PC-9 (cell line): ENCODE measurements at regions not wholly inside any gene's neighbourhood (a gene's known extent, or its start where the extent isn't known, plus 50 kb on each side); places are given as distances from the start of the nearest gene placed in this dataset.
A peak's percentile ranks its signal among the peaks of the same experiment; 100 is the strongest.

Experiments
- BruUV-seq: library from RNA; stranded (reverse); fragments of 400-500 nt; replicated peaks from 2 replicates; lab custom pipeline; 2021; lab: Mats Ljungman, UMichigan
- CTCF ChIA-PET: fragments of 300-600 bp; sonication (Branson Sonifier 250); formaldehyde crosslinking; loops from one replicate; lab custom pipeline; 2022; ENCODE audit warnings: antibody characterized with exemption; lab: Charles Lee
- POLR2A ChIA-PET: fragments of 300-600 bp; sonication (Branson Sonifier 250); formaldehyde crosslinking; loops from one replicate; lab custom pipeline; 2022; ENCODE audit warnings: antibody characterized with exemption; ENCODE audit not compliant: unreplicated experiment; lab: Charles Lee
- DNase-seq, 2 experiments: peaks; one replicate each; pipeline versions ENCODE4 v3.0.0 to v3.0.0-alpha.2; 2015 to 2022; ENCODE audit warnings: mixed read lengths in 1 of 2
- H2AFZ ChIP-seq: fragments of 200-600 bp; sonication (generic); 2 replicates; pipeline ENCODE4 v1.8.1; 2017; ENCODE audit warnings: antibody characterized with exemption
- H3F3A ChIP-seq: fragments of 200-600 bp; sonication (generic); 2 replicates; pipeline ENCODE4 v1.8.1; 2017; ENCODE audit warnings: antibody characterized with exemption, mild to moderate bottlenecking, low read depth; ENCODE audit not compliant: insufficient read depth
- H3K27ac ChIP-seq: fragments of 200-600 bp; sonication (generic); 2 replicates; pipeline ENCODE4 v1.6.1; 2016; ENCODE audit warnings: mixed run types
- H3K27me3 ChIP-seq: fragments of 200-600 bp; sonication (generic); 2 replicates; pipeline ENCODE4 v1.6.1; 2016; ENCODE audit warnings: low read depth, mixed run types; ENCODE audit not compliant: insufficient read depth
- H3K36me3 ChIP-seq: fragments of 200-600 bp; sonication (generic); 2 replicates; pipeline ENCODE4 v1.6.1; 2016; ENCODE audit warnings: low read depth, mixed run types
- H3K4me1 ChIP-seq: fragments of 200-600 bp; sonication (generic); replicated peaks from 2 replicates; pipeline ENCODE4 v1.6.1; 2016; ENCODE audit warnings: mixed run types; ENCODE audit not compliant: insufficient read depth
- H3K4me2 ChIP-seq: fragments of 200-600 bp; sonication (generic); 2 replicates; pipeline ENCODE4 v1.6.1; 2017; ENCODE audit warnings: mixed run types
- H3K4me3 ChIP-seq: fragments of 200-600 bp; sonication (generic); 2 replicates; pipeline ENCODE4 v1.6.1; 2016; ENCODE audit warnings: mixed run types
- H3K79me2 ChIP-seq: fragments of 200-600 bp; sonication (generic); 2 replicates; pipeline ENCODE4 v1.6.1; 2017; ENCODE audit warnings: low read depth, mixed run types
- H3K9me2 ChIP-seq: fragments of 200-600 bp; sonication (generic); 2 replicates; pipeline ENCODE4 v1.8.1; 2017; ENCODE audit warnings: mild to moderate bottlenecking; ENCODE audit not compliant: insufficient read depth
- H3K9me3 ChIP-seq: fragments of 200-600 bp; sonication (generic); 2 replicates; pipeline ENCODE4 v1.8.1; 2016; ENCODE audit warnings: low read depth; ENCODE audit not compliant: insufficient read depth
- H4K20me1 ChIP-seq: fragments of 200-600 bp; sonication (generic); 2 replicates; pipeline ENCODE4 v1.8.1; 2017; ENCODE audit not compliant: insufficient read depth
- EZH2 ChIP-seq: fragments of 200-600 bp; sonication (generic); IDR thresholded peaks from 2 replicates; pipeline ENCODE4 v1.8.0; 2017; ENCODE audit warnings: antibody characterized with exemption, low read depth
- intact Hi-C: fragments of 100-400 bp; cut with micrococcal nuclease; formaldehyde crosslinking; loops from one replicate; pipeline ENCODE4 v1.10.0; 2022; ENCODE audit not compliant: unreplicated experiment
- TF ChIP-seq, protein P1 (sequence below): fragments of 200-600 bp; sonication (generic); conservative IDR thresholded peaks from 2 replicates; pipeline ENCODE4 v1.6.1; 2017; ENCODE audit warnings: mixed run types, antibody characterized with exemption, mild to moderate bottlenecking, moderate library complexity

DNA sequence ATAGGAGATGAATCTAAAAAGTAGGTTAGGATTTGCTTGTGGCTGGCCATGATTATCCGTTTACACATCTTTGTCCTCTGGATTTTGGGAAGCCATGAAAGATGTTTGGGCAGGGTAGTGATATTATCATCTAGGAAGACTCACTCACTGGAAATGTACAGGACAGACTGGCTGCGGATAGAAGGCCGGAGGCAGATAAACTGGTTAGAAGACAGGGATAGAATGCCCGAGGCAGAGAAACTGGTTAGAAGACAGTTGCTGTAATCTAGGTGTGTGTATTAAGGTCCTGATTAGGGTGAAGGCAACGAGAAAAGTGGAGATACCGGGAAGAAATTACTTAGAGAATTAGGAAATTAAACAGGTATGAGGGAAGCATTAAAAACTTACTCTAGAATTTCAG lies 68.8 kb downstream of the SPRY1 start:
- peaks cover 22% of the 10 kb centered on the region for H3K4me1 ChIP-seq
- H3K79me2 ChIP-seq: no peaks in the 10 kb centered on the region
- BruUV-seq: no TSS peak
- no peaks in the 10 kb centered on the region for H4K20me1 ChIP-seq
- CTCF ChIA-PET: no interaction called here
- peaks cover 12% of the 10 kb centered on the region; the same call in 1 of the 2 replicates for H3F3A ChIP-seq
- H3K27me3 ChIP-seq: no peaks in the 10 kb centered on the region
- intact Hi-C loops: no loop called here
- H3K4me2 ChIP-seq: no peak overlapping the region
- no peak for DNase-seq
- no peak overlapping the region for H3K4me3 ChIP-seq
- POLR2A ChIA-PET: no interaction called here
- no peak overlapping the region for H3K27ac ChIP-seq
- H3K9me2 ChIP-seq: no peaks in the 10 kb centered on the region
- H2AFZ ChIP-seq: no peak overlapping the region
- H3K36me3 ChIP-seq: no peaks in the 10 kb centered on the region
- H3K9me3 ChIP-seq: no peaks in the 10 kb centered on the region
- no peak for TF ChIP-seq EZH2
- TF ChIP-seq, protein P1, sequence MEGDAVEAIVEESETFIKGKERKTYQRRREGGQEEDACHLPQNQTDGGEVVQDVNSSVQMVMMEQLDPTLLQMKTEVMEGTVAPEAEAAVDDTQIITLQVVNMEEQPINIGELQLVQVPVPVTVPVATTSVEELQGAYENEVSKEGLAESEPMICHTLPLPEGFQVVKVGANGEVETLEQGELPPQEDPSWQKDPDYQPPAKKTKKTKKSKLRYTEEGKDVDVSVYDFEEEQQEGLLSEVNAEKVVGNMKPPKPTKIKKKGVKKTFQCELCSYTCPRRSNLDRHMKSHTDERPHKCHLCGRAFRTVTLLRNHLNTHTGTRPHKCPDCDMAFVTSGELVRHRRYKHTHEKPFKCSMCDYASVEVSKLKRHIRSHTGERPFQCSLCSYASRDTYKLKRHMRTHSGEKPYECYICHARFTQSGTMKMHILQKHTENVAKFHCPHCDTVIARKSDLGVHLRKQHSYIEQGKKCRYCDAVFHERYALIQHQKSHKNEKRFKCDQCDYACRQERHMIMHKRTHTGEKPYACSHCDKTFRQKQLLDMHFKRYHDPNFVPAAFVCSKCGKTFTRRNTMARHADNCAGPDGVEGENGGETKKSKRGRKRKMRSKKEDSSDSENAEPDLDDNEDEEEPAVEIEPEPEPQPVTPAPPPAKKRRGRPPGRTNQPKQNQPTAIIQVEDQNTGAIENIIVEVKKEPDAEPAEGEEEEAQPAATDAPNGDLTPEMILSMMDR: no peak

DNA sequence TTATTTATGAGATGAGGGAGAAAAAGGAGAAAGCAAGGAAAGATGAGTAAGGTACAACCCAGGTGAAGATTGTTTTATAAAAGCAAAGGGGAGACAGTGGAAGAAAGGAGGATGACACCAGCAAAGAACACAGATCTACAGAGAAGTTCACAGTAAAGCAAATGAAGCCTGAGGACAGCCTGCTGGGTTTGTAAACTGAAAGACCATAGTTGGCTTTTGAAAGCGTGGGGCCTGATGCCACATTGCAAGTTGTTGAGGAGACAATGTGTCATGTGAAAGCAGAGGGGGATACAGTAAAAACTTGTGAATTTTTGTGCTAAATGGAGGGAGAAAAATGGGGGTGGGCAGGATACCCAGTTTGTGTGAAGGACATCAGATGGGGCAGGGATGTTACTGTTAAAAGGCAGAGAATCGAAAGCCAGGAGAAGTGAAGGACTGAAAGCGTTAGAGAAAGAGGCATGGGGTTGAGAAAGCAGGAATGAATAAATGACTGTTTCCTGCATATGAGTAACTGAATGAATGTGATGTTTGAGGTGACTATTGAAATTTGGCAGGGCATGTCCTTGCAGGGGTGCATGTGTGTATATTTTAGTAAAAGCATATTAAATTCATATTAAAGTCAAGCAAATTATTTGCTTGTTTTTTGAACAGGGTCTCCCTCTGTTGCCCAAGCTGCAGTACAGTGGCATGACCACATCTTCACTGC lies 69.6 kb downstream of the SPRY1 start:
- POLR2A ChIA-PET: no interaction called here
- H3F3A ChIP-seq: peaks cover 12% of the 10 kb centered on the region; the same call in 1 of the 2 replicates
- H3K4me1 ChIP-seq: peaks cover 21% of the 10 kb centered on the region
- H3K9me3 ChIP-seq: no peaks in the 10 kb centered on the region
- DNase-seq: no peak
- H3K79me2 ChIP-seq: no peaks in the 10 kb centered on the region
- H3K27ac ChIP-seq: no peak overlapping the region
- H4K20me1 ChIP-seq: no peaks in the 10 kb centered on the region
- no peaks in the 10 kb centered on the region for H3K9me2 ChIP-seq
- TF ChIP-seq EZH2: no peak
- TF ChIP-seq, protein P1: no peak
- H3K4me2 ChIP-seq: no peak overlapping the region
- H3K27me3 ChIP-seq: no peaks in the 10 kb centered on the region
- no peaks in the 10 kb centered on the region for H3K36me3 ChIP-seq
- intact Hi-C loops: no loop called here
- BruUV-seq: no TSS peak
- CTCF ChIA-PET: no interaction called here
- H3K4me3 ChIP-seq: no peak overlapping the region
- H2AFZ ChIP-seq: no peak overlapping the region

DNA sequence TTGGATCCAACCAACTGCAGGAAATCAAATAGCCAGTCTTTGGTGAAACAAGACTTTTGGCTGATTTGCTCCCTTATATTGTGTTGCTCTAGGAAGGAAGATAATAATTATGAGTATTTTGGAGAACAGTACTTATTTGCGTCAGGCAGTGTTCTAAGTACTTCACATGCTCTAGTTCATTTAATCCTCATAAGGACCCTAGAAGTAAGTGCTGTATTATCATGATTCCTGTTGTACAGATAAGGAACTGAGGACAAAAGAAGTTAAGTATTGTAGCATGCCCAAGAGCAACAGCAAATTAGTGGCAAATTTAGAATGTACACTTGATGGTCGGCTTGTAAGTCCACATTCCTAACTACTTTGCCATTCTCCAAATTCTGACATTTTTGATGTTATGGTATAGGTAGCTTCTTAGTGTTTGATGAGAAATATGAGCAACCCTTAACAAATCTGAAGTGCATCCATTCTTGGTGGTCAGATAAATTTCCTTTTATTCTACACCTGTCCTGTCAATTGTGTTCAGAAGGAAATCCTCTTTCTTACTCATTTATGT lies 72.0 kb downstream of the SPRY1 start:
- no peaks in the 10 kb centered on the region for H3K36me3 ChIP-seq
- no peak overlapping the region for H3K4me2 ChIP-seq
- H3K9me3 ChIP-seq: no peaks in the 10 kb centered on the region
- peaks cover 5% of the 10 kb centered on the region for H3K4me1 ChIP-seq
- no TSS peak for BruUV-seq
- H2AFZ ChIP-seq: no peak overlapping the region
- peak in 1 of 2 experiments; percentile 52 for DNase-seq
- no peaks in the 10 kb centered on the region; the same call in 1 of the 2 replicates for H3F3A ChIP-seq
- POLR2A ChIA-PET: no interaction called here
- no peak overlapping the region for H3K27ac ChIP-seq
- H3K9me2 ChIP-seq: no peaks in the 10 kb centered on the region
- intact Hi-C loops: no loop called here
- H3K27me3 ChIP-seq: no peaks in the 10 kb centered on the region
- no peaks in the 10 kb centered on the region for H3K79me2 ChIP-seq
- H3K4me3 ChIP-seq: no peak overlapping the region
- TF ChIP-seq EZH2: no peak
- TF ChIP-seq, protein P1: no peak
- H4K20me1 ChIP-seq: no peaks in the 10 kb centered on the region
- CTCF ChIA-PET: no interaction called here
